Neural cell (in vitro differentiated cells): ENCODE measurements at regions not wholly inside any gene's neighbourhood (a gene's known extent, or its start where the extent isn't known, plus 50 kb on each side); places are given as distances from the start of the nearest gene placed in this dataset.

ENCODE experiments used
- H2AFZ ChIP-seq: fragments of 200-600, 300-800 bp; sonication (generic), shearing (Covaris generic); 2 replicates; pipeline ENCODE4 v1.6.0; 2014; ENCODE audit warnings: low read depth, mild to moderate bottlenecking, antibody characterized with exemption, low read length, moderate library complexity
- H3F3A ChIP-seq: fragments of 200-600 bp; shearing (Covaris generic); 2 replicates; pipeline ENCODE4 v1.6.1; 2016; ENCODE audit warnings: mild to moderate bottlenecking, moderate library complexity, mixed read lengths, antibody characterized with exemption, low read length; ENCODE audit not compliant: insufficient read depth, poor library complexity, severe bottlenecking
- H3K27ac ChIP-seq: fragments of 200-600, 300-800 bp; sonication (generic), shearing (Covaris generic); 2 replicates; pipeline ENCODE4 v1.5.1; 2014; ENCODE audit warnings: mild to moderate bottlenecking, low read length, moderate library complexity
- H3K27me3 ChIP-seq: fragments of 300-800, 200-600 bp; sonication (generic), shearing (Covaris generic); 2 replicates; pipeline ENCODE4 v1.6.0; 2014; ENCODE audit warnings: mild to moderate bottlenecking, low read depth, low read length, moderate library complexity; ENCODE audit not compliant: insufficient read depth
- H3K36me3 ChIP-seq: fragments of 300-800, 200-600 bp; sonication (generic), shearing (Covaris generic); 2 replicates; pipeline ENCODE4 v1.5.1; 2014; ENCODE audit warnings: mild to moderate bottlenecking, antibody characterized with exemption, low read length, moderate library complexity; ENCODE audit not compliant: insufficient read depth
- H3K4me2 ChIP-seq: fragments of 300-800, 200-600 bp; sonication (generic), shearing (Covaris generic); 2 replicates; pipeline ENCODE4 v1.6.0; 2014; ENCODE audit warnings: mild to moderate bottlenecking, low read length
- H3K4me3 ChIP-seq: fragments of 300-800, 200-600 bp; sonication (generic), shearing (Covaris generic); 2 replicates; pipeline ENCODE4 v1.5.1; 2014; ENCODE audit warnings: mild to moderate bottlenecking, low read length, moderate library complexity
- H3K79me2 ChIP-seq: fragments of 200-600 bp; shearing (Covaris generic); replicated peaks from 2 replicates; pipeline ENCODE4 v1.6.0; 2014; ENCODE audit warnings: mild to moderate bottlenecking, low read length, moderate library complexity; ENCODE audit not compliant: insufficient read depth
- H3K9ac ChIP-seq: fragments of 300-800, 200-600 bp; sonication (generic), shearing (Covaris generic); 2 replicates; pipeline ENCODE4 v1.6.1; 2016; ENCODE audit warnings: mild to moderate bottlenecking, low read length, mixed read lengths
- H3K9me2 ChIP-seq: fragments of 200-600 bp; shearing (Covaris generic); 2 replicates; pipeline ENCODE4 v1.6.1; 2016; ENCODE audit warnings: mild to moderate bottlenecking, low read length, mixed read lengths; ENCODE audit not compliant: insufficient read depth
- H3K9me3 ChIP-seq: fragments of 200-600, 300-800 bp; sonication (generic), shearing (Covaris generic); 2 replicates; pipeline ENCODE4 v1.6.1; 2016; ENCODE audit warnings: mild to moderate bottlenecking, mixed run types, low read length, moderate library complexity, mixed read lengths
- H4K20me1 ChIP-seq: fragments of 200-600 bp; shearing (Covaris generic); 2 replicates; pipeline ENCODE4 v1.6.1; 2016; ENCODE audit warnings: mild to moderate bottlenecking, mixed run types; ENCODE audit not compliant: insufficient read depth
- EP300 ChIP-seq: fragments of 450-650 bp; conservative IDR thresholded peaks from 2 replicates; pipeline ENCODE4 v1.6.1; 2014; ENCODE audit warnings: antibody characterized with exemption, mild to moderate bottlenecking, moderate library complexity; ENCODE audit not compliant: poor library complexity, severe bottlenecking
- EZH2 ChIP-seq: fragments of 200-600, 300-800 bp; shearing (Covaris generic), sonication (generic); IDR thresholded peaks from 2 replicates; pipeline ENCODE4 v1.6.1; 2014; ENCODE audit warnings: antibody characterized with exemption, low read length, borderline replicate concordance, mild to moderate bottlenecking; ENCODE audit not compliant: insufficient read depth, poor library complexity, severe bottlenecking
- MXI1 ChIP-seq: fragments of 450-650 bp; conservative IDR thresholded peaks from 2 replicates; pipeline ENCODE4 v1.6.1; 2014; ENCODE audit warnings: antibody characterized with exemption, mild to moderate bottlenecking; ENCODE audit not compliant: poor library complexity, severe bottlenecking
- POLR2AphosphoS5 ChIP-seq: IDR thresholded peaks from 2 replicates; pipeline ENCODE4 v1.6.1; 2012
- RAD21 ChIP-seq: fragments of 450-650 bp; conservative IDR thresholded peaks from 2 replicates; pipeline ENCODE4 v1.6.1; 2014; ENCODE audit warnings: antibody characterized with exemption, mild to moderate bottlenecking, moderate library complexity
- SMC3 ChIP-seq: fragments of 450-650 bp; conservative IDR thresholded peaks from 2 replicates; pipeline ENCODE4 v1.6.1; 2014; ENCODE audit warnings: antibody characterized with exemption, mild to moderate bottlenecking, moderate library complexity; ENCODE audit not compliant: poor library complexity
- TAF1 ChIP-seq: IDR thresholded peaks from 2 replicates; pipeline ENCODE4 v1.6.1; 2012; ENCODE audit warnings: low read depth
- TF ChIP-seq, protein P1 (sequence below): fragments of 450-650 bp; IDR thresholded peaks from 2 replicates; pipeline ENCODE4 v1.5.1; 2014; ENCODE audit warnings: antibody characterized with exemption, mild to moderate bottlenecking, moderate library complexity; ENCODE audit not compliant: poor library complexity, severe bottlenecking
- TF ChIP-seq, protein P2 (sequence below): IDR thresholded peaks from 2 replicates; pipeline ENCODE4 v1.6.1; 2012; ENCODE audit warnings: borderline replicate concordance

GRCh38 chr4:169854090-169854489, 96.3 kb upstream of the HPF1 start:
- Histone ChIP-seq H3K9me2 (no peaks in the 10 kb centered on the region), H3K4me2 (no peak overlapping the region), H3K4me3 (no peak overlapping the region), H3K27ac (no peak overlapping the region), H3K36me3 (no peaks in the 10 kb centered on the region), H3K27me3 (no peaks in the 10 kb centered on the region), H3K9ac (no peak overlapping the region), H3K9me3 (no peaks in the 10 kb centered on the region), H3K79me2 (no peaks in the 10 kb centered on the region), H2AFZ (no peak overlapping the region), H4K20me1 (no peaks in the 10 kb centered on the region), H3F3A (no peaks in the 10 kb centered on the region)
- TF ChIP-seq MXI1 (no peak), SMC3 (no peak), POLR2AphosphoS5 (no peak), RAD21 (no peak), EZH2 (no peak), EP300 (no peak), TAF1 (no peak)
- TF ChIP-seq, protein P1, sequence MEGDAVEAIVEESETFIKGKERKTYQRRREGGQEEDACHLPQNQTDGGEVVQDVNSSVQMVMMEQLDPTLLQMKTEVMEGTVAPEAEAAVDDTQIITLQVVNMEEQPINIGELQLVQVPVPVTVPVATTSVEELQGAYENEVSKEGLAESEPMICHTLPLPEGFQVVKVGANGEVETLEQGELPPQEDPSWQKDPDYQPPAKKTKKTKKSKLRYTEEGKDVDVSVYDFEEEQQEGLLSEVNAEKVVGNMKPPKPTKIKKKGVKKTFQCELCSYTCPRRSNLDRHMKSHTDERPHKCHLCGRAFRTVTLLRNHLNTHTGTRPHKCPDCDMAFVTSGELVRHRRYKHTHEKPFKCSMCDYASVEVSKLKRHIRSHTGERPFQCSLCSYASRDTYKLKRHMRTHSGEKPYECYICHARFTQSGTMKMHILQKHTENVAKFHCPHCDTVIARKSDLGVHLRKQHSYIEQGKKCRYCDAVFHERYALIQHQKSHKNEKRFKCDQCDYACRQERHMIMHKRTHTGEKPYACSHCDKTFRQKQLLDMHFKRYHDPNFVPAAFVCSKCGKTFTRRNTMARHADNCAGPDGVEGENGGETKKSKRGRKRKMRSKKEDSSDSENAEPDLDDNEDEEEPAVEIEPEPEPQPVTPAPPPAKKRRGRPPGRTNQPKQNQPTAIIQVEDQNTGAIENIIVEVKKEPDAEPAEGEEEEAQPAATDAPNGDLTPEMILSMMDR = no peak
- TF ChIP-seq, protein P2, sequence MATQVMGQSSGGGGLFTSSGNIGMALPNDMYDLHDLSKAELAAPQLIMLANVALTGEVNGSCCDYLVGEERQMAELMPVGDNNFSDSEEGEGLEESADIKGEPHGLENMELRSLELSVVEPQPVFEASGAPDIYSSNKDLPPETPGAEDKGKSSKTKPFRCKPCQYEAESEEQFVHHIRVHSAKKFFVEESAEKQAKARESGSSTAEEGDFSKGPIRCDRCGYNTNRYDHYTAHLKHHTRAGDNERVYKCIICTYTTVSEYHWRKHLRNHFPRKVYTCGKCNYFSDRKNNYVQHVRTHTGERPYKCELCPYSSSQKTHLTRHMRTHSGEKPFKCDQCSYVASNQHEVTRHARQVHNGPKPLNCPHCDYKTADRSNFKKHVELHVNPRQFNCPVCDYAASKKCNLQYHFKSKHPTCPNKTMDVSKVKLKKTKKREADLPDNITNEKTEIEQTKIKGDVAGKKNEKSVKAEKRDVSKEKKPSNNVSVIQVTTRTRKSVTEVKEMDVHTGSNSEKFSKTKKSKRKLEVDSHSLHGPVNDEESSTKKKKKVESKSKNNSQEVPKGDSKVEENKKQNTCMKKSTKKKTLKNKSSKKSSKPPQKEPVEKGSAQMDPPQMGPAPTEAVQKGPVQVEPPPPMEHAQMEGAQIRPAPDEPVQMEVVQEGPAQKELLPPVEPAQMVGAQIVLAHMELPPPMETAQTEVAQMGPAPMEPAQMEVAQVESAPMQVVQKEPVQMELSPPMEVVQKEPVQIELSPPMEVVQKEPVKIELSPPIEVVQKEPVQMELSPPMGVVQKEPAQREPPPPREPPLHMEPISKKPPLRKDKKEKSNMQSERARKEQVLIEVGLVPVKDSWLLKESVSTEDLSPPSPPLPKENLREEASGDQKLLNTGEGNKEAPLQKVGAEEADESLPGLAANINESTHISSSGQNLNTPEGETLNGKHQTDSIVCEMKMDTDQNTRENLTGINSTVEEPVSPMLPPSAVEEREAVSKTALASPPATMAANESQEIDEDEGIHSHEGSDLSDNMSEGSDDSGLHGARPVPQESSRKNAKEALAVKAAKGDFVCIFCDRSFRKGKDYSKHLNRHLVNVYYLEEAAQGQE = no peak

- Histone ChIP-seq H3K36me3 (no peaks in the 10 kb centered on the region), H3K9me2 (no peaks in the 10 kb centered on the region), H4K20me1 (no peaks in the 10 kb centered on the region), H3K9ac (no peak overlapping the region), H3F3A (no peaks in the 10 kb centered on the region), H3K9me3 (no peaks in the 10 kb centered on the region), H3K27ac (no peak overlapping the region), H2AFZ (no peak overlapping the region), H3K79me2 (no peaks in the 10 kb centered on the region), H3K27me3 (no peaks in the 10 kb centered on the region), H3K4me2 (no peak overlapping the region), H3K4me3 (no peak overlapping the region)
- TF ChIP-seq, protein P1 = no peak
Observed at GRCh38 chr4:169852481-169852880, 94.7 kb upstream of the HPF1 start.
